ENCODE measurements at regions not wholly inside any gene's neighbourhood (a gene's known extent, or its start where the extent isn't known, plus 50 kb on each side); places are given as distances from the start of the nearest gene placed in this dataset.

DNA sequence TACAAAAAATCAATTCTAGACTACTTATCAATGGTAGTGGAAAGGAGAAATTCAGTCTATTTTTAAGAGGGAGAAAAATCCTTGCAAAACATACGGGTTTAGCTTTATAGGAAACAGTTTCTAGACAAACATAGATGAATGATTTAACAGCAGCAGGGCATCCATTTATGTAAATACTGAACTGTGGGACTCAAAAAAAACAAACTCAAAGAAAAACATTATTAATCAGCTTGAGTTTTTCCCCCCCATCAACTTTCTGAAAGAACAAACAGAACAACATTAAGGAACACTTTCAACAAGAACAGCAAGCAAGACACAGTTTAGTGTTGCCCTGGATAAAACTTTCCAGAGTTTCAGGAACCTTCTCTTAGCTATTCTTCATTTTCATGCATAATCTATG is 147.3 kb upstream of the KCNK2 start:
- H3K27ac ChIP-seq, result no peak overlapping the region

DNA sequence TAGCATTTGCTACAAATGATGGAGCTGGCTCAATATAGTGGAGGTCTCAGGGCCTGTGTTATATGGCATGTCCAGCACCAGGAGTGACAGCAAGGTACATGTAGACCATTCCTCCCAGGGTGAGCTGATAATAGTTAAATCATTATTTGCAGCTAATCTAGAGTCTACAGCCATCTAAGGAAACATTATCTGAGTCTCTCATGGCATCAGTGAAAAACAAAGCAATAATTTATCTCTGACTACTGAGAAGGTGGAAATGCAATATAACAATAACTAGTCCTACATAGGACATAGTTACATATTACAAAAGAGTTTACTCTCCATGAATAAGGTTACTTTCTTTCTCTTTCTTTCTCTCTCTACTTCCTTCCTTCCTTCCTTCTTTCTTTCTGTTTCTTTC is 143.4 kb upstream of the KCNK2 start:
- no peaks in the 10 kb centered on the region for H3K9me3 ChIP-seq
- no peak overlapping the region for H3K4me3 ChIP-seq
- DNase-seq, result no peak
- TF ChIP-seq POLR2A (IDR thresholded peaks at IDR 0.05) (no peak), EP300 (IDR thresholded peaks at IDR 0.05) (no peak), POLR2AphosphoS5 (IDR thresholded peaks at IDR 0.05) (no peak)
- TF ChIP-seq, protein P1, sequence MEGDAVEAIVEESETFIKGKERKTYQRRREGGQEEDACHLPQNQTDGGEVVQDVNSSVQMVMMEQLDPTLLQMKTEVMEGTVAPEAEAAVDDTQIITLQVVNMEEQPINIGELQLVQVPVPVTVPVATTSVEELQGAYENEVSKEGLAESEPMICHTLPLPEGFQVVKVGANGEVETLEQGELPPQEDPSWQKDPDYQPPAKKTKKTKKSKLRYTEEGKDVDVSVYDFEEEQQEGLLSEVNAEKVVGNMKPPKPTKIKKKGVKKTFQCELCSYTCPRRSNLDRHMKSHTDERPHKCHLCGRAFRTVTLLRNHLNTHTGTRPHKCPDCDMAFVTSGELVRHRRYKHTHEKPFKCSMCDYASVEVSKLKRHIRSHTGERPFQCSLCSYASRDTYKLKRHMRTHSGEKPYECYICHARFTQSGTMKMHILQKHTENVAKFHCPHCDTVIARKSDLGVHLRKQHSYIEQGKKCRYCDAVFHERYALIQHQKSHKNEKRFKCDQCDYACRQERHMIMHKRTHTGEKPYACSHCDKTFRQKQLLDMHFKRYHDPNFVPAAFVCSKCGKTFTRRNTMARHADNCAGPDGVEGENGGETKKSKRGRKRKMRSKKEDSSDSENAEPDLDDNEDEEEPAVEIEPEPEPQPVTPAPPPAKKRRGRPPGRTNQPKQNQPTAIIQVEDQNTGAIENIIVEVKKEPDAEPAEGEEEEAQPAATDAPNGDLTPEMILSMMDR (IDR thresholded peaks at IDR 0.05), result no peak
- no peaks in the 10 kb centered on the region for H3K4me1 ChIP-seq
- intact Hi-C loops (cut with DNase I), result no loop called here
- H3K27ac ChIP-seq, result no peak overlapping the region
- H3K36me3 ChIP-seq, result no peaks in the 10 kb centered on the region
- no peaks in the 10 kb centered on the region for H3K27me3 ChIP-seq

More for the DNA sequence above, 147.3 kb upstream of the KCNK2 start:
- no peak for DNase-seq
- no peaks in the 10 kb centered on the region for H3K36me3 ChIP-seq
- intact Hi-C loops (cut with DNase I), result no loop called here
- H3K9me3 ChIP-seq, result no peaks in the 10 kb centered on the region
- WGBS, 2 donors, result 13 to 29% methylated on average over 1 of the region's 1 CpG
- H3K4me1 ChIP-seq, result no peaks in the 10 kb centered on the region
- no peak overlapping the region for H3K4me3 ChIP-seq
- no peaks in the 10 kb centered on the region for H3K27me3 ChIP-seq
- TF ChIP-seq, protein P1 (IDR thresholded peaks at IDR 0.05), result no peak
- TF ChIP-seq POLR2A (IDR thresholded peaks at IDR 0.05) (no peak), POLR2AphosphoS5 (IDR thresholded peaks at IDR 0.05) (no peak), EP300 (IDR thresholded peaks at IDR 0.05) (no peak)

DNA sequence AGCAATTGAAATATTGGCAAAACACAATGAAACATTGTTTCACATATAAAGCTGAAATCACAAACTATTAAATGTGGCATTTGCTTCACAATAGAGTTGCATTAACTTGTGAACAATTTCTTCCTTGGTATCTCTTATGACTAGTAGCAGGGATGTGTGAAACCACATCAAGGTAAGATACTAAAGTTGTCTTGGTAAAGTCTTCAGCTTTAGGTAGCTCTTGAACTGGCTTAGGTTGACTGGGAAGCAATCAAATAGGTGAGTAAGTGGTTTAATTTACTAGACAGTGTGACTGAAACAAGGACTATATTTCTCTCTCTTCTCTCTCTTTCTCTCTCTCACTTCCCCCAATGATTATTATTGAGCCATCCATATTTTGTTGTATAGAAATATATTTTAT is 141.5 kb upstream of the KCNK2 start:
- Histone ChIP-seq H3K27ac (no peak overlapping the region), H3K36me3 (no peaks in the 10 kb centered on the region), H3K4me1 (no peaks in the 10 kb centered on the region), H3K9me3 (no peaks in the 10 kb centered on the region), H3K27me3 (no peaks in the 10 kb centered on the region), H3K4me3 (no peak overlapping the region)
- TF ChIP-seq, protein P1 (IDR thresholded peaks at IDR 0.05), result no peak
- TF ChIP-seq POLR2A (IDR thresholded peaks at IDR 0.05), result no peak
- TF ChIP-seq POLR2AphosphoS5 (IDR thresholded peaks at IDR 0.05), result no peak
- no peak for TF ChIP-seq EP300 (IDR thresholded peaks at IDR 0.05)
- intact Hi-C loops (cut with DNase I), result no loop called here
- DNase-seq, result no peak

DNA sequence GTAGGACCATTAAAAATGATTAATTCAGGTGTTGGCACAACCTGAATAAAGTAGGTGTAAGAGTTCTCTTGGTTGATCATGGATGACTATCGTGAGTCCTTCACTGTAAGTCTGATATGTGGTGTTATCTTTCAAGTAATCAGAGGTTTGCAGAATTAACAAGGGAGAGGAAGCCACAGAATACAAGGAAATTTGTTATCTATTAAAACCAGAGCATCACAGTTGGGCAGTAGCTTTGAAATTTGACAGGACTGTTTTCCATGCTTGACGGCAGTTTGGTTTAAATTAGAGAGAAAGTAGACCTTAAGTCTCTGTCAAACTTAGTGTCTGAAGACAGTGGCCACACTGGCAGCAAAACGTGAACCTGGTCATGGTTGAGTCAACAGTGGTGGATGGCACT is 139.5 kb upstream of the KCNK2 start:
- Histone ChIP-seq H3K27ac (no peak overlapping the region), H3K36me3 (no peaks in the 10 kb centered on the region), H3K4me1 (no peaks in the 10 kb centered on the region), H3K4me3 (no peak overlapping the region), H3K9me3 (no peaks in the 10 kb centered on the region), H3K27me3 (no peaks in the 10 kb centered on the region)
- intact Hi-C loops (cut with DNase I), result no loop called here
- TF ChIP-seq POLR2AphosphoS5 (IDR thresholded peaks at IDR 0.05), result no peak
- TF ChIP-seq, protein P1 (IDR thresholded peaks at IDR 0.05), result no peak
- no peak for TF ChIP-seq POLR2A (IDR thresholded peaks at IDR 0.05)
- no peak for TF ChIP-seq EP300 (IDR thresholded peaks at IDR 0.05)
- WGBS, 2 donors, result 74 to 75% methylated on average over 3 of the region's 3 CpGs
- DNase-seq, result no peak

DNA sequence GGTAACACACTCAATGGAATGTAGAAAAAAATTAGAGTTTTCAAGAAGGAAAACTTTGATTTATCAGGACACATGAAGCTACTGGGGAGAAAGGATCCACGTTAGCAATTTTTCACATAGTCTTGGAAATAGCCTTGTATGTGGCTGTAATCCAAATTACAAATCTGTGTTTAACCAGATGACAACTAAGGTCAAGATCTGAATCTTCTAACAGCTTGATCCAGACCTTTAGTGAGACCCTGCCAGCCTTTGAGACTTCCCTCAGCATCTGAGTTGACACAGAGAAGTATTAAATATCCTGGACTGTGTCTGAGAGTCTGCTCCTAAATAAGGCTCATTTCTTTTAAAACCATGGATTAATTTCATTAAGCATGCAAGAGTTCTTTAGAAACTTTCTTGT is 135.9 kb upstream of the KCNK2 start:
- H3K4me1 ChIP-seq, result no peaks in the 10 kb centered on the region
- no peaks in the 10 kb centered on the region for H3K27me3 ChIP-seq
- H3K4me3 ChIP-seq, result no peak overlapping the region
- WGBS, 2 donors, result 54 to 70% methylated on average over 1 of the region's 1 CpG
- intact Hi-C loops (cut with DNase I), result no loop called here
- H3K9me3 ChIP-seq, result no peaks in the 10 kb centered on the region
- no peak for TF ChIP-seq POLR2A (IDR thresholded peaks at IDR 0.05)
- TF ChIP-seq, protein P1 (IDR thresholded peaks at IDR 0.05), result no peak
- TF ChIP-seq EP300 (IDR thresholded peaks at IDR 0.05), result no peak
- TF ChIP-seq POLR2AphosphoS5 (IDR thresholded peaks at IDR 0.05), result no peak
- no peak overlapping the region for H3K27ac ChIP-seq
- no peaks in the 10 kb centered on the region for H3K36me3 ChIP-seq
- DNase-seq, result no peak

Data from sigmoid colon (tissue), 6 donors.